Endothelial cell of umbilical vein (primary cell): ENCODE measurements at regions not wholly inside any gene's neighbourhood (a gene's known extent, or its start where the extent isn't known, plus 50 kb on each side); places are given as distances from the start of the nearest gene placed in this dataset.

Experiments
- BruUV-seq: library from RNA; stranded (reverse); fragments of 400-500 nt; replicated peaks from 2 replicates; lab custom pipeline; 2021; lab: Mats Ljungman, UMichigan
- CTCF ChIA-PET: fragments of 300-600, 350-600 bp; sonication (Branson Sonifier 250); formaldehyde crosslinking; loops from one replicate; lab custom pipeline; 2021; ENCODE audit warnings: antibody characterized with exemption, inconsistent platforms; lab: Charles Lee
- POLR2A ChIA-PET: fragments of 300-600, 350-600 bp; sonication (Branson Sonifier 250); formaldehyde crosslinking; loops from one replicate; lab custom pipeline; 2021; ENCODE audit warnings: antibody characterized with exemption, inconsistent platforms; lab: Charles Lee
- DNase-seq: peaks from one replicate; pipeline ENCODE4 v3.0.0-alpha.2; 2011; ENCODE audit warnings: low read depth, low spot score
- FAIRE-seq: peaks from 2 replicates; lab custom pipeline; 2011; peaks lifted over from hg19 to GRCh38; lab: Jason Lieb, UNC
- H2AFZ ChIP-seq: 2 replicates; pipeline ENCODE4 v1.6.0; 2012; ENCODE audit warnings: low read depth, low read length, control low read depth, inconsistent platforms
- H3K27ac ChIP-seq: 2 replicates; pipeline ENCODE4 v1.5.1; 2011; ENCODE audit warnings: low read depth, mild to moderate bottlenecking, control low read depth, low read length, moderate library complexity; ENCODE audit not compliant: insufficient read depth
- H3K27me3 ChIP-seq, 2 experiments: 2 replicates each; pipeline versions ENCODE4 v1.6.0 to v1.6.1; 2011; ENCODE audit warnings: low read length in 2 of 2, mixed read lengths in 1 of 2; ENCODE audit not compliant: control insufficient read depth in 2 of 2, insufficient read depth in 2 of 2
- H3K36me3 ChIP-seq, 2 experiments: 2 replicates in 1 of 2; 3 replicates in 1 of 2; pipeline ENCODE4 v1.5.1; 2011; ENCODE audit warnings: low read length in 2 of 2, mild to moderate bottlenecking in 1 of 2, moderate library complexity in 1 of 2; ENCODE audit not compliant: control insufficient read depth in 2 of 2, insufficient read depth in 2 of 2; ENCODE audit errors: extremely low read depth in 1 of 2
- H3K4me1 ChIP-seq: 3 replicates; pipeline ENCODE4 v1.5.1; 2011; ENCODE audit warnings: mild to moderate bottlenecking, low read length; ENCODE audit not compliant: control insufficient read depth, insufficient read depth; ENCODE audit errors: extremely low read depth
- H3K4me2 ChIP-seq: 2 replicates; pipeline ENCODE4 v1.6.1; 2011; ENCODE audit warnings: low read length, control low read depth, mixed read lengths; ENCODE audit not compliant: insufficient read depth
- H3K4me3 ChIP-seq, 3 experiments: fragments of 200-600 bp in 1 of 3; sonication (generic), shearing (Covaris generic) in 1 of 3; replicated peaks in 1 of 3; 2 replicates each; pipeline ENCODE4 v1.5.1; 2011 to 2016; ENCODE audit warnings: control low read depth in 3 of 3, low read length in 3 of 3, mild to moderate bottlenecking in 2 of 3, inconsistent platforms in 1 of 3, low read depth in 1 of 3, moderate library complexity in 1 of 3; ENCODE audit not compliant: insufficient read depth in 1 of 3
- H3K79me2 ChIP-seq: 2 replicates; pipeline ENCODE4 v1.6.0; 2012; ENCODE audit warnings: low read length, inconsistent platforms; ENCODE audit not compliant: control insufficient read depth, insufficient read depth
- H3K9ac ChIP-seq: replicated peaks from 2 replicates; pipeline ENCODE3; 2011; ENCODE audit warnings: low read length, control low read depth; ENCODE audit not compliant: insufficient read depth; ENCODE audit errors: extremely low read depth
- H3K9me1 ChIP-seq: replicated peaks from 3 replicates; pipeline ENCODE4 v1.6.0; 2011; ENCODE audit warnings: mild to moderate bottlenecking, low read length; ENCODE audit not compliant: control insufficient read depth, insufficient read depth; ENCODE audit errors: extremely low read depth
- H3K9me3 ChIP-seq: replicated peaks from 2 replicates; pipeline ENCODE4 v1.5.1; 2012; ENCODE audit warnings: low read length, inconsistent platforms; ENCODE audit not compliant: control insufficient read depth, insufficient read depth
- H4K20me1 ChIP-seq: replicated peaks from 2 replicates; pipeline ENCODE3; 2011; ENCODE audit warnings: mild to moderate bottlenecking, low read length; ENCODE audit not compliant: control insufficient read depth, insufficient read depth; ENCODE audit errors: extremely low read depth
- EZH2 ChIP-seq: IDR thresholded peaks from 2 replicates; pipeline ENCODE4 v1.6.1; 2012; ENCODE audit warnings: borderline replicate concordance, low read depth, mild to moderate bottlenecking, moderate library complexity, low read length, inconsistent platforms; ENCODE audit not compliant: severe bottlenecking
- FOS ChIP-seq: IDR thresholded peaks from 2 replicates; pipeline ENCODE4 v1.6.1; 2011; ENCODE audit warnings: mild to moderate bottlenecking, low read length, moderate library complexity, borderline replicate concordance; ENCODE audit not compliant: insufficient read depth
- GATA2 ChIP-seq: IDR thresholded peaks from 2 replicates; pipeline ENCODE4 v1.7.0; 2011; ENCODE audit warnings: low read depth, mild to moderate bottlenecking, moderate library complexity, mixed read lengths, low read length; ENCODE audit not compliant: insufficient read length, insufficient read depth
- JUN ChIP-seq: IDR thresholded peaks from 2 replicates; pipeline ENCODE4 v1.6.1; 2011; ENCODE audit warnings: borderline replicate concordance, low read depth; ENCODE audit not compliant: insufficient read length, insufficient read depth
- MAX ChIP-seq: IDR thresholded peaks from 2 replicates; pipeline ENCODE4 v1.6.1; 2011; ENCODE audit not compliant: insufficient read depth, insufficient read length
- MYC ChIP-seq: IDR thresholded peaks from one replicate; pipeline ENCODE4 v1.6.1; 2011; ENCODE audit warnings: mild to moderate bottlenecking, low read depth, low read length
- POLR2A ChIP-seq: IDR thresholded peaks from 2 replicates; pipeline ENCODE4 v1.6.1; 2012; ENCODE audit warnings: low read depth, mild to moderate bottlenecking, control low read depth, low read length
- POLR2AphosphoS5 ChIP-seq: IDR thresholded peaks from 2 replicates; pipeline ENCODE4 v1.6.1; 2012; ENCODE audit warnings: low read depth, mild to moderate bottlenecking, control low read depth, low read length, moderate library complexity; ENCODE audit not compliant: insufficient read depth
- dilution Hi-C: fragments of 300-500 bp; cut with MboI; formaldehyde crosslinking; loops from one replicate; pipeline ENCODE4 v1.15.0; 2019; ENCODE audit warnings: low sequenced_read_pairs; ENCODE audit not compliant: extremely low pct_ligation_motif_present
- intact Hi-C: fragments of 100-400 bp; cut with micrococcal nuclease; formaldehyde crosslinking; loops from one replicate; pipeline ENCODE4 v1.10.0; 2022
- TF ChIP-seq, protein P1 (sequence below), 2 donors: IDR thresholded peaks; 1 replicate in 1 of 2; 2 replicates in 1 of 2; pipeline ENCODE4 v1.5.1; 2011; ENCODE audit warnings: low read length in 2 of 2, mild to moderate bottlenecking in 2 of 2, moderate library complexity in 2 of 2, control low read depth in 1 of 2, inconsistent platforms in 1 of 2, low read depth in 1 of 2; ENCODE audit not compliant: insufficient read depth in 1 of 2; ENCODE audit errors: extremely low read depth in 1 of 2

- Histone ChIP-seq H3K79me2 (no peaks in the 10 kb centered on the region), H3K27me3 (no peaks in the 10 kb centered on the region), H3K9me1 (no peaks in the 10 kb centered on the region), H3K9me3 (no peaks in the 10 kb centered on the region), H3K9ac (peak overlapping the region; percentile 99), H3K27ac (peak overlapping the region; percentile 94), H2AFZ (no peak overlapping the region), H3K36me3 (no peaks in the 10 kb centered on the region), H3K4me2 (peak overlapping the region; percentile 70), H4K20me1 (no peaks in the 10 kb centered on the region), H3K4me3 (peak overlapping the region; percentile 62 to 98 (median 87)), H3K4me1 (peaks cover 19% of the 10 kb centered on the region)
- peak; percentile 15 for FAIRE-seq
- DNase-seq = peak; percentile 63
- intact Hi-C loops = loop anchor here (1.0 to 5.0 kb wide), 4 partner anchors 9 to 1614 kb away; a partner anchor contains a TSS
- dilution Hi-C loops = no loop called here
- TF ChIP-seq POLR2AphosphoS5 (peak; percentile 19), POLR2A (no peak)
- POLR2A ChIA-PET = interaction anchor here (1.1 to 6.1 kb wide), 12 partner anchors 10 to 1612 kb away, joined by 3 to 122 read pairs (median 7); a partner anchor contains a TSS
- CTCF ChIA-PET = interaction anchor here (0.6 to 4.5 kb wide), 10 partner anchors 10 to 171 kb away, joined by 3 to 25 read pairs (median 12); a partner anchor contains a TSS
- no TSS peak for BruUV-seq
Measured at GRCh38 chr6:26197933-26198721, 110.9 kb downstream of the HFE start.

DNA sequence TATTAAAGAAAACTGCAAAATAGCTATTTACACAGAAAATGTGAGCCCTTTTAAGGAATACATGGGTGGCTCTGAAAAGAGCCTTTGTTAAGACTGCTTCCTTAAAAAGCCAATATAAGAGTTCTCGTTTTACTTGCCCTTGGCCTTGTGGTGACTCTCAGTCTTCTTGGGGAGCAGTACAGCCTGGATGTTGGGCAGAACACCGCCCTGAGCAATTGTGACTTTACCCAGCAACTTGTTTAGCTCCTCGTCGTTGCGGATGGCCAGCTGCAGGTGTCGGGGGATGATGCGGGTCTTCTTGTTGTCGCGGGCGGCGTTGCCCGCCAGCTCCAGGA lies 111.5 kb downstream of the HFE start:
- ChIA-PET CTCF (interaction anchor here (0.6 to 4.5 kb wide), 9 partner anchors 10 to 172 kb away, joined by 3 to 25 read pairs (median 16); a partner anchor contains a TSS), POLR2A (interaction anchor here (1.0 to 6.1 kb wide), 13 partner anchors 11 to 1611 kb away, joined by 3 to 122 read pairs (median 9); a partner anchor contains a TSS)
- Histone ChIP-seq H3K36me3 (no peaks in the 10 kb centered on the region), H3K4me2 (peak overlapping the region; percentile 70), H2AFZ (no peak overlapping the region), H3K9me3 (no peaks in the 10 kb centered on the region), H4K20me1 (no peaks in the 10 kb centered on the region), H3K27ac (peak overlapping the region; percentile 94), H3K27me3 (no peaks in the 10 kb centered on the region), H3K9me1 (no peaks in the 10 kb centered on the region), H3K4me3 (peak overlapping the region; percentile 62 to 98 (median 87)), H3K79me2 (no peaks in the 10 kb centered on the region), H3K9ac (peak overlapping the region; percentile 99), H3K4me1 (peaks cover 20% of the 10 kb centered on the region)
- no peak for TF ChIP-seq EZH2
- TF ChIP-seq FOS = no peak
- no peak for TF ChIP-seq GATA2
- TF ChIP-seq POLR2AphosphoS5 = no peak
- TF ChIP-seq POLR2A = no peak
- no peak for TF ChIP-seq JUN
- TF ChIP-seq MAX = no peak
- TF ChIP-seq MYC = no peak
- TF ChIP-seq, protein P1, sequence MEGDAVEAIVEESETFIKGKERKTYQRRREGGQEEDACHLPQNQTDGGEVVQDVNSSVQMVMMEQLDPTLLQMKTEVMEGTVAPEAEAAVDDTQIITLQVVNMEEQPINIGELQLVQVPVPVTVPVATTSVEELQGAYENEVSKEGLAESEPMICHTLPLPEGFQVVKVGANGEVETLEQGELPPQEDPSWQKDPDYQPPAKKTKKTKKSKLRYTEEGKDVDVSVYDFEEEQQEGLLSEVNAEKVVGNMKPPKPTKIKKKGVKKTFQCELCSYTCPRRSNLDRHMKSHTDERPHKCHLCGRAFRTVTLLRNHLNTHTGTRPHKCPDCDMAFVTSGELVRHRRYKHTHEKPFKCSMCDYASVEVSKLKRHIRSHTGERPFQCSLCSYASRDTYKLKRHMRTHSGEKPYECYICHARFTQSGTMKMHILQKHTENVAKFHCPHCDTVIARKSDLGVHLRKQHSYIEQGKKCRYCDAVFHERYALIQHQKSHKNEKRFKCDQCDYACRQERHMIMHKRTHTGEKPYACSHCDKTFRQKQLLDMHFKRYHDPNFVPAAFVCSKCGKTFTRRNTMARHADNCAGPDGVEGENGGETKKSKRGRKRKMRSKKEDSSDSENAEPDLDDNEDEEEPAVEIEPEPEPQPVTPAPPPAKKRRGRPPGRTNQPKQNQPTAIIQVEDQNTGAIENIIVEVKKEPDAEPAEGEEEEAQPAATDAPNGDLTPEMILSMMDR (IDR thresholded peaks at IDR 0.05; ENCODE audit: extremely low read depth in 1 of 2, insufficient read depth in 1 of 2, low read depth in 1 of 2, low read length in 2 of 2) = no peak
- TSS peak; percentile 81 for BruUV-seq
- FAIRE-seq = no peak
- peak; percentile 76 for DNase-seq
- dilution Hi-C loops = no loop called here
- intact Hi-C loops = loop anchor here (1.0 to 5.0 kb wide), 7 partner anchors 23 to 1614 kb away; a partner anchor contains a TSS
